CD8-positive, alpha-beta memory T cell (primary cell): ENCODE measurements at regions not wholly inside any gene's neighbourhood (a gene's known extent, or its start where the extent isn't known, plus 50 kb on each side); places are given as distances from the start of the nearest gene placed in this dataset.
A peak's percentile ranks its signal among the peaks of the same experiment; 100 is the strongest.
"Not testable (repeated sequence)": the region's sequence is repeated elsewhere in the genome, so short reads cannot be mapped to it uniquely, and the experiment has no call there.

Source experiments
- CTCF ChIA-PET: fragments of 350-600 bp; sonication (Branson Sonifier 250); formaldehyde crosslinking; loops from one replicate; lab custom pipeline; 2021; ENCODE audit warnings: antibody characterized with exemption; lab: Charles Lee
- POLR2A ChIA-PET: fragments of 350-600 bp; sonication (Branson Sonifier 250); formaldehyde crosslinking; loops from one replicate; lab custom pipeline; 2021; ENCODE audit warnings: antibody characterized with exemption; lab: Charles Lee
- DNase-seq, 5 donors: peaks; one replicate each; pipeline versions ENCODE4 v3.0.0 to v3.0.0-alpha.2; 2020 to 2022; ENCODE audit warnings: mixed read lengths in 1 of 5
- H3K27ac ChIP-seq: one replicate; pipeline ENCODE4 v1.7.0; 2013; ENCODE audit warnings: low read depth, mild to moderate bottlenecking, low read length, moderate library complexity
- H3K27me3 ChIP-seq: 2 replicates; pipeline ENCODE4 v1.7.0; 2013; ENCODE audit warnings: low read length, mild to moderate bottlenecking; ENCODE audit not compliant: insufficient read depth, poor library complexity, severe bottlenecking
- H3K36me3 ChIP-seq: 2 replicates; pipeline ENCODE4 v1.7.0; 2013; ENCODE audit warnings: mild to moderate bottlenecking, low read length, moderate library complexity; ENCODE audit not compliant: insufficient read depth
- H3K4me1 ChIP-seq: 2 replicates; pipeline ENCODE4 v1.7.0; 2013; ENCODE audit warnings: mild to moderate bottlenecking, low read length, moderate library complexity; ENCODE audit not compliant: insufficient read depth
- H3K4me3 ChIP-seq: 2 replicates; pipeline ENCODE4 v1.7.0; 2013; ENCODE audit warnings: mild to moderate bottlenecking, low read length
- H3K9me3 ChIP-seq: 2 replicates; pipeline ENCODE4 v1.7.0; 2013; ENCODE audit warnings: mild to moderate bottlenecking, low read length
- H3K27ac Mint-ChIP-seq, 8 donors: one replicate each; pipeline ENCODE4 v1.8.0; 2020 to 2021; ENCODE audit warnings: mixed read lengths in 8 of 8, mild to moderate bottlenecking in 6 of 8, inconsistent platforms in 3 of 8, moderate library complexity in 3 of 8
- H3K27me3 Mint-ChIP-seq, 2 donors: one replicate each; pipeline ENCODE4 v1.8.0; 2020 to 2021; ENCODE audit warnings: mixed read lengths in 2 of 2, mild to moderate bottlenecking in 1 of 2, moderate library complexity in 1 of 2
- H3K36me3 Mint-ChIP-seq, 3 donors: one replicate each; pipeline ENCODE4 v1.8.0; 2020 to 2021; ENCODE audit warnings: mixed read lengths in 3 of 3, inconsistent platforms in 1 of 3, mild to moderate bottlenecking in 1 of 3
- H3K4me1 Mint-ChIP-seq, 3 donors: one replicate each; pipeline ENCODE4 v1.8.0; 2020 to 2021; ENCODE audit warnings: mixed read lengths in 3 of 3, inconsistent platforms in 1 of 3, mild to moderate bottlenecking in 1 of 3
- H3K4me3 Mint-ChIP-seq, 7 donors: one replicate each; pipeline ENCODE4 v1.8.0; 2020 to 2021; ENCODE audit warnings: mixed read lengths in 7 of 7, mild to moderate bottlenecking in 6 of 7, moderate library complexity in 4 of 7, inconsistent platforms in 2 of 7
- H3K9me3 Mint-ChIP-seq, 5 donors: one replicate each; pipeline ENCODE4 v1.8.0; 2020 to 2022; ENCODE audit warnings: mixed read lengths in 5 of 5, mild to moderate bottlenecking in 3 of 5, moderate library complexity in 2 of 5, inconsistent platforms in 1 of 5

- Histone ChIP-seq H3K9me3 (no peaks in the 10 kb centered on the region), H3K27me3 (no peaks in the 10 kb centered on the region), H3K4me1 (no peaks in the 10 kb centered on the region), H3K27ac (no peak overlapping the region), H3K36me3 (no peaks in the 10 kb centered on the region), H3K4me3 (no peak overlapping the region)
- ChIA-PET CTCF (no interaction called here), POLR2A (no interaction called here)
- peaks cover 0 to 21% (median 0%) of the 10 kb centered on the region in 3 donors for H3K36me3 Mint-ChIP-seq
- H3K9me3 Mint-ChIP-seq = peaks cover 13 to 43% (median 27%) of the 10 kb centered on the region in 5 donors
- DNase-seq = no peak
- peaks cover 8 to 11% of the 10 kb centered on the region in 2 donors for H3K27me3 Mint-ChIP-seq
- no peaks in the 10 kb centered on the region for H3K4me1 Mint-ChIP-seq
- H3K27ac Mint-ChIP-seq = no peak overlapping the region
- H3K4me3 Mint-ChIP-seq = no peak overlapping the region
Observed at GRCh38 chr18:8882632-8883408, 177.5 kb downstream of the MTCL1 start.

GRCh38 chr18:8883409-8883668 is 178.0 kb downstream of the MTCL1 start:
- no peak for DNase-seq
- Mint-ChIP-seq H3K27ac (no peak overlapping the region), H3K9me3 (peaks cover 13 to 46% (median 30%) of the 10 kb centered on the region in 5 donors), H3K4me3 (no peak overlapping the region), H3K27me3 (peaks cover 8 to 11% of the 10 kb centered on the region in 2 donors), H3K36me3 (peaks cover 0 to 21% (median 0%) of the 10 kb centered on the region in 3 donors), H3K4me1 (no peaks in the 10 kb centered on the region)
- H3K9me3 ChIP-seq = no peaks in the 10 kb centered on the region
- POLR2A ChIA-PET = no interaction called here
- no peaks in the 10 kb centered on the region for H3K4me1 ChIP-seq
- no peaks in the 10 kb centered on the region for H3K27me3 ChIP-seq
- peak overlapping the region; percentile 47 for H3K27ac ChIP-seq
- H3K4me3 ChIP-seq = no peak overlapping the region
- H3K36me3 ChIP-seq = no peaks in the 10 kb centered on the region
- CTCF ChIA-PET = no interaction called here

GRCh38 chr18:8887877-8888276 is 182.5 kb downstream of the MTCL1 start:
- CTCF ChIA-PET, H3K27ac Mint-ChIP-seq, H3K27ac ChIP-seq, DNase-seq, H3K9me3 ChIP-seq, H3K4me3 Mint-ChIP-seq, H3K4me3 ChIP-seq, H3K4me1 Mint-ChIP-seq, H3K27me3 ChIP-seq, H3K36me3 ChIP-seq, POLR2A ChIA-PET, H3K4me1 ChIP-seq: not testable (repeated sequence)
- Mint-ChIP-seq H3K9me3 (peaks cover 2 to 38% (median 24%) of the 10 kb centered on the region in 5 donors), H3K36me3 (peaks cover 0 to 19% (median 0%) of the 10 kb centered on the region in 3 donors), H3K27me3 (peaks cover 9 to 24% of the 10 kb centered on the region in 2 donors)

- peaks cover 9 to 28% of the 10 kb centered on the region in 2 donors for H3K27me3 Mint-ChIP-seq
- peaks cover 0 to 30% (median 22%) of the 10 kb centered on the region in 5 donors for H3K9me3 Mint-ChIP-seq
- H3K27me3 ChIP-seq = no peaks in the 10 kb centered on the region
- no peaks in the 10 kb centered on the region for H3K4me1 ChIP-seq
- H3K4me3 Mint-ChIP-seq = no peak overlapping the region
- H3K4me1 Mint-ChIP-seq = no peaks in the 10 kb centered on the region
- no peak overlapping the region for H3K27ac Mint-ChIP-seq
- H3K9me3 ChIP-seq = no peaks in the 10 kb centered on the region
- ChIA-PET CTCF (no interaction called here), POLR2A (no interaction called here)
- H3K36me3 Mint-ChIP-seq = peaks cover 0 to 17% (median 0%) of the 10 kb centered on the region in 3 donors
- no peaks in the 10 kb centered on the region for H3K36me3 ChIP-seq
- no peak overlapping the region for H3K4me3 ChIP-seq
- H3K27ac ChIP-seq = no peak overlapping the region
- no peak for DNase-seq
Observed at GRCh38 chr18:8889489-8889888, 184.1 kb downstream of the MTCL1 start.

- H3K9me3 ChIP-seq, H3K4me3 ChIP-seq, H3K27ac ChIP-seq, DNase-seq, H3K27ac Mint-ChIP-seq, POLR2A ChIA-PET, H3K4me3 Mint-ChIP-seq, H3K4me1 Mint-ChIP-seq, H3K27me3 ChIP-seq, H3K4me1 ChIP-seq, H3K36me3 ChIP-seq, CTCF ChIA-PET: not testable (repeated sequence)
- Mint-ChIP-seq H3K9me3 (peaks cover 0 to 25% (median 22%) of the 10 kb centered on the region in 5 donors), H3K36me3 (peaks cover 0 to 13% (median 0%) of the 10 kb centered on the region in 3 donors), H3K27me3 (peaks cover 9 to 28% of the 10 kb centered on the region in 2 donors)
Observed at GRCh38 chr18:8890503-8890902, 185.1 kb downstream of the MTCL1 start.

GRCh38 chr18:8890957-8891464 is 185.7 kb downstream of the MTCL1 start:
- H3K27me3 Mint-ChIP-seq = peaks cover 9 to 28% of the 10 kb centered on the region in 2 donors
- Histone ChIP-seq H3K36me3 (no peaks in the 10 kb centered on the region), H3K4me3 (no peak overlapping the region), H3K4me1 (no peaks in the 10 kb centered on the region), H3K27ac (peak overlapping the region; percentile 67), H3K9me3 (no peaks in the 10 kb centered on the region), H3K27me3 (no peaks in the 10 kb centered on the region)
- no peak for DNase-seq
- H3K9me3 Mint-ChIP-seq = peaks cover 0 to 24% (median 17%) of the 10 kb centered on the region in 5 donors
- no peaks in the 10 kb centered on the region for H3K4me1 Mint-ChIP-seq
- no peak overlapping the region for H3K4me3 Mint-ChIP-seq
- H3K36me3 Mint-ChIP-seq = peaks cover 0 to 8% (median 0%) of the 10 kb centered on the region in 3 donors
- ChIA-PET CTCF (no interaction called here), POLR2A (no interaction called here)
- no peak overlapping the region for H3K27ac Mint-ChIP-seq

GRCh38 chr18:8893221-8893620 is 187.9 kb downstream of the MTCL1 start:
- H3K4me1 Mint-ChIP-seq = no peaks in the 10 kb centered on the region
- ChIA-PET CTCF (no interaction called here), POLR2A (no interaction called here)
- no peaks in the 10 kb centered on the region for H3K9me3 ChIP-seq
- peak overlapping the region; percentile 29 for H3K27ac ChIP-seq
- H3K4me3 ChIP-seq = no peak overlapping the region
- H3K27me3 Mint-ChIP-seq = peaks cover 9 to 39% of the 10 kb centered on the region in 2 donors
- no peak for DNase-seq
- H3K4me1 ChIP-seq = no peaks in the 10 kb centered on the region
- H3K36me3 Mint-ChIP-seq = no peaks in the 10 kb centered on the region
- no peak overlapping the region for H3K27ac Mint-ChIP-seq
- no peak overlapping the region for H3K4me3 Mint-ChIP-seq
- peaks cover 0 to 4% (median 3%) of the 10 kb centered on the region in 5 donors for H3K9me3 Mint-ChIP-seq
- no peaks in the 10 kb centered on the region for H3K36me3 ChIP-seq
- no peaks in the 10 kb centered on the region for H3K27me3 ChIP-seq

DNA sequence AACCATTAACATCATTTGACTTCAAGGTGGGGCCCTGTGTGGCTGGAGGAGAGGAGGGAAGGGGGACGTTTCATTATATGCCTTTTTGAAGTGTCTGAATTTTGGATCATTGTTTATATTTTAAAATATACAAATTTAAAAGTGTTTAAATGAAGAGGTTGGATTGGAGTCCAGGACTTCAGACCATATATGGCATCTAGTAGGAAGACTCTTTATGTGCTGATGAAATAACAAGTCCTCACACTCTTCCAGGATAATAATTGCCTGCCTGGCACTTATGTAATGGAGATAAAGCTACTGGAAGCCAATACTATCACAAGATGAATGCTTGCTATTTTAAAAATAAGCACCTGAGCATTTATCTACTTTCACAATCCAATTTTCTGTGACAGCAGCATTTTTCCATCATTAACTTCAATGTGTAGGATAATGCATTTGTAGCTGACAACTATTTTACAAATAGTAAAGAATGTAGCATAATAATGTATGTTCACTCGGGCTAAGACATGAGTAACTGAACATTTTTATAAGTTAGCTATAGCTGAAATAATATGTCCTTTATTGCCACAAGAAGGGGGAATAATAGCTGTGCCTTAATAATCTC is 188.4 kb downstream of the MTCL1 start:
- no peaks in the 10 kb centered on the region for H3K36me3 Mint-ChIP-seq
- no peak for DNase-seq
- no peak overlapping the region for H3K4me3 Mint-ChIP-seq
- H3K27ac Mint-ChIP-seq = no peak overlapping the region
- Histone ChIP-seq H3K9me3 (no peaks in the 10 kb centered on the region), H3K4me1 (no peaks in the 10 kb centered on the region), H3K27ac (peak overlapping the region; percentile 29), H3K36me3 (no peaks in the 10 kb centered on the region), H3K27me3 (no peaks in the 10 kb centered on the region), H3K4me3 (no peak overlapping the region)
- ChIA-PET CTCF (no interaction called here), POLR2A (no interaction called here)
- peaks cover 9 to 36% of the 10 kb centered on the region in 2 donors for H3K27me3 Mint-ChIP-seq
- no peaks in the 10 kb centered on the region for H3K4me1 Mint-ChIP-seq
- H3K9me3 Mint-ChIP-seq = peaks cover 0 to 1% (median 0%) of the 10 kb centered on the region in 5 donors
